SJSA1 (cell line): ENCODE measurements at regions not wholly inside any gene's neighbourhood (a gene's known extent, or its start where the extent isn't known, plus 50 kb on each side); places are given as distances from the start of the nearest gene placed in this dataset.
A peak's percentile ranks its signal among the peaks of the same experiment; 100 is the strongest.
"Not testable (repeated sequence)": the region's sequence is repeated elsewhere in the genome, so short reads cannot be mapped to it uniquely, and the experiment has no call there.

ENCODE experiments used
- DNase-seq, 2 experiments: peaks; one replicate each; pipeline ENCODE4 v3.0.0-alpha.2; 2015 to 2020; ENCODE audit warnings: low spot score in 2 of 2, low read depth in 1 of 2
- H3K27ac ChIP-seq: fragments of 250-450 bp; sonication (Bioruptor Pico); 2 replicates; pipeline ENCODE4 v1.5.1; 2020; ENCODE audit warnings: mild to moderate bottlenecking, moderate library complexity
- H3K27me3 ChIP-seq: fragments of 250-450 bp; sonication (Bioruptor Pico); replicated peaks from 2 replicates; pipeline ENCODE4 v1.5.1; 2020; ENCODE audit warnings: mild to moderate bottlenecking, moderate library complexity
- H3K36me3 ChIP-seq: fragments of 250-450 bp; sonication (Bioruptor Pico); 2 replicates; pipeline ENCODE4 v1.5.1; 2020; ENCODE audit warnings: mild to moderate bottlenecking
- H3K4me1 ChIP-seq: fragments of 250-450 bp; sonication (Bioruptor Pico); replicated peaks from 2 replicates; pipeline ENCODE4 v1.6.1; 2021; ENCODE audit warnings: mild to moderate bottlenecking
- H3K4me3 ChIP-seq: fragments of 250-450 bp; sonication (Bioruptor Pico); 2 replicates; pipeline ENCODE4 v1.5.1; 2020; ENCODE audit warnings: mild to moderate bottlenecking
- H3K9me3 ChIP-seq: fragments of 250-450 bp; sonication (Bioruptor Pico); replicated peaks from 2 replicates; pipeline ENCODE4 v1.5.1; 2020; ENCODE audit warnings: mild to moderate bottlenecking

GRCh38 chr2:118755901-118756300 lies 91.5 kb downstream of the EN1 start:
- H3K4me3 ChIP-seq, result no peak overlapping the region

GRCh38 chr2:118755384-118755783 lies 92.1 kb downstream of the EN1 start:
- Histone ChIP-seq H3K4me3 (no peak overlapping the region), H3K9me3 (no peaks in the 10 kb centered on the region), H3K36me3 (no peaks in the 10 kb centered on the region), H3K27ac (no peak overlapping the region), H3K4me1 (no peaks in the 10 kb centered on the region), H3K27me3 (no peaks in the 10 kb centered on the region)
- no peak for DNase-seq

More at GRCh38 chr2:118755901-118756300, 91.5 kb downstream of the EN1 start:
- no peaks in the 10 kb centered on the region for H3K36me3 ChIP-seq
- H3K27me3 ChIP-seq, result no peaks in the 10 kb centered on the region
- DNase-seq, result no peak
- no peaks in the 10 kb centered on the region for H3K9me3 ChIP-seq
- no peaks in the 10 kb centered on the region for H3K4me1 ChIP-seq
- H3K27ac ChIP-seq, result no peak overlapping the region

- no peaks in the 10 kb centered on the region for H3K4me1 ChIP-seq
- DNase-seq, result no peak
- H3K27me3 ChIP-seq, result no peaks in the 10 kb centered on the region
- H3K36me3 ChIP-seq, result no peaks in the 10 kb centered on the region
- H3K27ac ChIP-seq, result no peak overlapping the region
- no peak overlapping the region for H3K4me3 ChIP-seq
- no peaks in the 10 kb centered on the region for H3K9me3 ChIP-seq
Measured at GRCh38 chr2:118752762-118753429, 94.6 kb downstream of the EN1 start.

DNA sequence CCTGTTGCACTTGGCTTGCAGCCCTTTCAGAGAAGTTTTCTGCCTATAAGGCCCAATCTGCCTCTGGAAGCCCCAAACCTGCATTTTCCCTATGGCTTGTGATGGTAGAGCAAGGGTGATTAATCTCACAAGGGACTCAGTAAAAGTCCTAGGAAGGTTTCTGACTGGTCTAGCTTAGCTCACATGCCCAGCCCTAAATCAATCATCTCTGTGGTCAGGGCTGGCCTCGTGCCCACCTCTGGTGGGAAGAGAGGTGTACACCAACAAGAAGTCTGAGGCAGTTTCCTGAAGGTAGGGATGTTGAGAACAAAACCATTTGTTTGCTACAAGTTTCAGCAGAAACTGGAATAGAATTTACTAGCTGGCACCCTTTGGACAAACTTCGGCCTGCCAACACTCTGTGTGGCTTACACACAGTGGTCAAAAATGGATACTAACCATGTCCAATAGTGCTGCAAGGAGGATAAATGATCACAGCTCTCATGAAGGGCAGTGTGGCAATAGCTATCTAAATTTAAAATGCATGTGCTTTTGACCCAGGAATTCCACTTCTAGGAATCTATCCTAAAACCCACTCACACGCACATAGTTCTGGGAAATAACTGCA lies 96.4 kb downstream of the EN1 start:
- no peak for DNase-seq
- Histone ChIP-seq H3K27me3 (no peaks in the 10 kb centered on the region), H3K36me3 (no peaks in the 10 kb centered on the region), H3K27ac (no peak overlapping the region), H3K9me3 (no peaks in the 10 kb centered on the region), H3K4me3 (no peak overlapping the region), H3K4me1 (no peaks in the 10 kb centered on the region)

GRCh38 chr2:118748245-118748885 lies 99.1 kb downstream of the EN1 start:
- Histone ChIP-seq H3K36me3 (no peaks in the 10 kb centered on the region), H3K4me1 (no peaks in the 10 kb centered on the region), H3K9me3 (peaks cover 9% of the 10 kb centered on the region), H3K27me3 (no peaks in the 10 kb centered on the region), H3K4me3 (no peak overlapping the region), H3K27ac (no peak overlapping the region)
- DNase-seq, result no peak

GRCh38 chr2:118747637-118748036 lies 99.8 kb downstream of the EN1 start:
- Histone ChIP-seq H3K4me3 (no peak overlapping the region), H3K4me1 (no peaks in the 10 kb centered on the region), H3K9me3 (peaks cover 9% of the 10 kb centered on the region), H3K27me3 (no peaks in the 10 kb centered on the region), H3K27ac (no peak overlapping the region), H3K36me3 (no peaks in the 10 kb centered on the region)
- DNase-seq, result no peak

DNA sequence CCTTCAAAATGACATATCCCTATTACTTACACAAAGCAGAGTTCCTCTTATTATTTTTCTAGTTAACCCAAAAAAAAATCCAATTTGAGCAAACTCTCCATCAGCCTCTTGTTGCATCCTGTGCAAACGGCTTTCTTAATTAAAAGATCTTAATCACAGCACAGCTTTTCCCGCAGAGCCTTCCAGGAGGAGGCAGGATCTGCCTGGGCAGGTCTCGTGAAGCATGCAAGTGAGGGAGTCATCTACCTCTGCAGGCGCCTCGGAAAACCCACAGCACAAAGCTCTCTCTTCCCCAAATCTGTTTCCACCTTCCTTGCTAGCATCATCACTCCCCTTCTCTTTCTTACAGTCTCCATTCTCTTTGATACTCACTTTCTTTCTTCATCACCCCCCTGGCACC lies 100.4 kb downstream of the EN1 start:
- Histone ChIP-seq H3K4me3 (no peak overlapping the region), H3K4me1 (no peaks in the 10 kb centered on the region), H3K36me3 (no peaks in the 10 kb centered on the region), H3K9me3 (peaks cover 9% of the 10 kb centered on the region), H3K27ac (no peak overlapping the region), H3K27me3 (no peaks in the 10 kb centered on the region)
- no peak for DNase-seq

- not testable (repeated sequence) for H3K9me3 ChIP-seq, DNase-seq, H3K27me3 ChIP-seq, H3K4me1 ChIP-seq, H3K4me3 ChIP-seq, H3K27ac ChIP-seq, H3K36me3 ChIP-seq
Measured at GRCh38 chr2:118744682-118745181, 102.7 kb downstream of the EN1 start.

DNA sequence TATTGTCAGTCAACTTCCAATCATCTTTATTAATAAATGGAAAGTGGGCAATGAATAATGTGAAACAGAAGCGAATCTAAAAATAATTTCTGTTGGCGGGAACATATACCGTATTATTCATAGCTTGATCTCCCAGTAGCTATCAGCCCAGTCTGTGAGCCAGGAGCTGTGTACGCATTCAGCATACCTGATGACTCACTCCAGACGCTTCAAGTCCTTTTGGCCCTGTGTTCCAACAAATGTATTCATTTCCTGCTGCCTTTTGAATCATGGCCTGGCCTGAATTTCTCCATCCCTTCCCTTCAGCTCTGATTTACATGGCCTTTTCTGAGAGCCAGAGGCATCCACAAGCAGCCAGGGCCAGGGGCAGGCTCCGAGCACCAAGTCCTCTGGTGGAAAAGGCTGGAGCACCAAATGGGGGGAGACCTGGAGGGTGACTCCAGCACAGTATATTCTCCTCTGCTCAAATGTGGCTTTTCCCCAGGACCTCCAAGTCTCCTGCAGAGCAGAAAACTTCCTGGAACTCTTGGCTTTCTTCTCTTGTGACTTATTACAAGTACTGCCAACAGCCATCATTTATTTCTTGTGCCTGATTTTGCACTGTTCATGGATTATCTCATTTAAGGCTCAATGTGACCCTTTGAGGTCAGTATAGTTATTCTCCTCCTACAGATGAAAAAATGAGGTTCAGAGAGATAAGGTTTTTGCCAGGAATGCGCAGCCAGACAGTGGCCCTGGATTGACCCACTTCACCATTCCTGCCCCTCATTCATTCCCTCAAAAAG lies 108.7 kb downstream of the EN1 start:
- DNase-seq, result peak; percentile 57 to 78
- no peak overlapping the region for H3K4me3 ChIP-seq
- H3K36me3 ChIP-seq, result no peaks in the 10 kb centered on the region
- H3K27ac ChIP-seq, result peak overlapping the region; percentile 61
- no peaks in the 10 kb centered on the region for H3K9me3 ChIP-seq
- peaks cover 9% of the 10 kb centered on the region for H3K4me1 ChIP-seq
- H3K27me3 ChIP-seq, result no peaks in the 10 kb centered on the region

GRCh38 chr2:118738106-118738505 lies 109.3 kb downstream of the EN1 start:
- Histone ChIP-seq H3K4me1 (peaks cover 9% of the 10 kb centered on the region), H3K9me3 (no peaks in the 10 kb centered on the region), H3K27ac (no peak overlapping the region), H3K27me3 (no peaks in the 10 kb centered on the region), H3K36me3 (no peaks in the 10 kb centered on the region), H3K4me3 (no peak overlapping the region)
- no peak for DNase-seq

DNA sequence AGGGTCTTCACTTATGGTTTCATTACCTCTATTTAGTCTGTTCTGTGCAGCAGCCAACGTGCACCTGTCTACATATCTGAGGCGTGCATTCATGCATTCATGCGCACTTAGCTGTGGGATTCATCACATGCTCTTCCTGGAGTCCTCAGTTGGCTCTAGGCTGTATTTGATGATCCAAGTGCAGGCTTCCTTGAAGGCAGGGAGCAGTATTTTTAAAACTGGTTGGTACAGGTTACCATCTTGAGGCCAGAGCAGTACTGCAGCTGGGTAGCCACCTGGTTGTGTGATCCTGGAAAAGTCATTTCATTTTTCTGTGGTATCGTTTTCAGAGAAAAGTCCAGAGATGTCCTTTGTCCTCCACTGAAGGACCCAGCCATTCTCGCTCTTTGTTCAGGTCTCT lies 109.8 kb downstream of the EN1 start:
- DNase-seq, result no peak
- Histone ChIP-seq H3K27me3 (no peaks in the 10 kb centered on the region), H3K9me3 (no peaks in the 10 kb centered on the region), H3K27ac (no peak overlapping the region), H3K36me3 (no peaks in the 10 kb centered on the region), H3K4me1 (peaks cover 9% of the 10 kb centered on the region), H3K4me3 (no peak overlapping the region)

GRCh38 chr2:118732432-118732831 lies 115.0 kb downstream of the EN1 start:
- H3K36me3 ChIP-seq, result no peaks in the 10 kb centered on the region
- H3K4me3 ChIP-seq, result no peak overlapping the region
- H3K9me3 ChIP-seq, result no peaks in the 10 kb centered on the region
- no peak overlapping the region for H3K27ac ChIP-seq
- H3K4me1 ChIP-seq, result no peaks in the 10 kb centered on the region
- H3K27me3 ChIP-seq, result no peaks in the 10 kb centered on the region
- no peak for DNase-seq

- H3K36me3 ChIP-seq, result no peaks in the 10 kb centered on the region
- no peak overlapping the region for H3K27ac ChIP-seq
- H3K27me3 ChIP-seq, result no peaks in the 10 kb centered on the region
- H3K4me3 ChIP-seq, result no peak overlapping the region
- no peaks in the 10 kb centered on the region for H3K9me3 ChIP-seq
- H3K4me1 ChIP-seq, result no peaks in the 10 kb centered on the region
- DNase-seq, result no peak
Measured at GRCh38 chr2:118731413-118731812, 116.0 kb downstream of the EN1 start.

GRCh38 chr2:118730405-118730804 lies 117.0 kb downstream of the EN1 start:
- no peaks in the 10 kb centered on the region for H3K4me1 ChIP-seq
- no peak for DNase-seq
- H3K27me3 ChIP-seq, result no peaks in the 10 kb centered on the region

More at GRCh38 chr2:118730405-118730804, 117.0 kb downstream of the EN1 start:
- Histone ChIP-seq H3K27ac (no peak overlapping the region), H3K36me3 (no peaks in the 10 kb centered on the region), H3K9me3 (no peaks in the 10 kb centered on the region), H3K4me3 (no peak overlapping the region)
